ENCODE measurements at regions not wholly inside any gene's neighbourhood (a gene's known extent, or its start where the extent isn't known, plus 50 kb on each side); places are given as distances from the start of the nearest gene placed in this dataset.

- Histone ChIP-seq H3K4me3 (ENCODE audit: extremely low read depth in 1 of 4, insufficient read depth in 2 of 4, low read depth in 3 of 4, low read length in 4 of 4) (no peak overlapping the region), H3K9ac (replicated peaks in 1 of 4; ENCODE audit: extremely low read depth in 1 of 4, low read depth in 3 of 4, low read length in 3 of 4) (no peak overlapping the region), H3K9me3 (ENCODE audit: insufficient read depth in 2 of 2, low read depth in 1 of 2, low read length in 1 of 2) (no peaks in the 10 kb centered on the region), H3K27ac (ENCODE audit: low read depth, low read length) (no peak overlapping the region), H3K14ac (ENCODE audit: insufficient read length) (no peak overlapping the region), H3K18ac (ENCODE audit: extremely low read depth, low read length) (no peak overlapping the region), H4K8ac (ENCODE audit: extremely low read depth, insufficient read depth, low read length) (no peak overlapping the region), H2BK120ac (replicated peaks; ENCODE audit: low read depth, low read length) (no peak overlapping the region), H3K23me2 (ENCODE audit: low read depth, low read length) (no peaks in the 10 kb centered on the region), H3K79me1 (ENCODE audit: low read depth, low read length) (no peaks in the 10 kb centered on the region), H2BK20ac (ENCODE audit: low read length) (no peak overlapping the region), H4K91ac (replicated peaks; ENCODE audit: insufficient read length, low read length) (no peak overlapping the region), H2AFZ (ENCODE audit: low read length) (no peak overlapping the region), H3K27me3 (replicated peaks in 1 of 4; ENCODE audit: control insufficient read depth in 3 of 4, extremely low read depth in 1 of 4, insufficient read depth in 3 of 4, low read length in 3 of 4) (no peaks in the 10 kb centered on the region), H3K4ac (replicated peaks; ENCODE audit: insufficient read length, low read depth, low read length) (no peak overlapping the region), H4K20me1 (replicated peaks in 1 of 2; ENCODE audit: control insufficient read depth in 1 of 2, insufficient read depth in 2 of 2, low read length in 2 of 2) (no peaks in the 10 kb centered on the region), H2AK5ac (ENCODE audit: low read depth, low read length) (no peak overlapping the region), H3K4me1 (replicated peaks in 1 of 4; ENCODE audit: control insufficient read depth in 3 of 4, insufficient read depth in 4 of 4, low read length in 3 of 4) (no peaks in the 10 kb centered on the region), H3K23ac (ENCODE audit: insufficient read length) (no peak overlapping the region), H3K56ac (replicated peaks; ENCODE audit: insufficient read length, low read depth, low read length) (no peak overlapping the region), H2BK12ac (ENCODE audit: low read depth, low read length) (no peak overlapping the region), H3K36me3 (ENCODE audit: control insufficient read depth in 2 of 4, insufficient read depth in 4 of 4, low read length in 3 of 4) (no peaks in the 10 kb centered on the region), H2BK15ac (ENCODE audit: low read length) (no peak overlapping the region), H4K5ac (ENCODE audit: insufficient read length, low read depth, low read length) (no peak overlapping the region), H3K79me2 (ENCODE audit: control insufficient read depth in 1 of 2, insufficient read depth in 2 of 2, low read length in 2 of 2) (no peaks in the 10 kb centered on the region), H2BK5ac (ENCODE audit: low read depth, low read length) (no peak overlapping the region), H3K4me2 (ENCODE audit: insufficient read depth in 1 of 2, low read depth in 2 of 2, low read length in 2 of 2) (no peak overlapping the region)
- TF ChIP-seq ATF2 (IDR thresholded peaks at IDR 0.05; ENCODE audit: low read length) (no peak), CHD1 (IDR thresholded peaks at IDR 0.05; ENCODE audit: low read depth, low read length) (no peak), EGR1 (IDR thresholded peaks at IDR 0.05; ENCODE audit: borderline replicate concordance, low read depth, low read length) (no peak), POLR2A (IDR thresholded peaks at IDR 0.05; ENCODE audit: control extremely low read depth in 1 of 2, low read depth in 2 of 2, low read length in 2 of 2) (no peak), NRF1 (IDR thresholded peaks at IDR 0.05; ENCODE audit: low read depth, low read length) (no peak)
- POLR2A ChIA-PET (ENCODE audit: partially characterized antibody) = no interaction called here
- FAIRE-seq = no peak
- CTCF ChIA-PET (ENCODE audit: partially characterized antibody) = no interaction called here
- WGBS, 2 experiments (ENCODE audit: extremely low coverage in 1 of 2, insufficient coverage in 1 of 2, insufficient read length in 1 of 2, insufficient replicate concordance in 2 of 2, low coverage in 1 of 2, low lambda C conversion rate in 2 of 2, missing lambda C conversion rate in 1 of 2) = 89% methylated on average over 3 of the region's 3 CpGs; no CpG with 5 or more reads in 1 of the 2 experiments
- no peak for DNase-seq (ENCODE audit: low read depth in 1 of 2, low spot score in 2 of 2)
These were observed 397.2 kb downstream of the SAMD5 start for GRCh38 chr6:147905711-147906110.

All from H1 (cell line).